GM18951 (cell line): ENCODE measurements at regions not wholly inside any gene's neighbourhood (a gene's known extent, or its start where the extent isn't known, plus 50 kb on each side); places are given as distances from the start of the nearest gene placed in this dataset.

ENCODE experiments used
- POLR2A ChIP-seq: IDR thresholded peaks from 4 replicates; pipeline ENCODE4 v1.6.1; 2011; ENCODE audit warnings: mild to moderate bottlenecking; ENCODE audit not compliant: insufficient read length, insufficient read depth; ENCODE audit errors: extremely low read depth
- in situ Hi-C: fragments of 300-500 bp; cut with MboI; formaldehyde crosslinking; loops from one replicate; pipeline ENCODE4 v1.12.0; 2022; ENCODE audit warnings: low sequenced_read_pairs, mixed read lengths, inconsistent platforms; ENCODE audit not compliant: unreplicated experiment

- TF ChIP-seq POLR2A = no peak
- in situ Hi-C loops = no loop called here
Observed at GRCh38 chr2:181138816-181139215, 158.4 kb downstream of the UBE2E3 start.

- in situ Hi-C loops = no loop called here
- no peak for TF ChIP-seq POLR2A
Observed at GRCh38 chr2:181139831-181140230, 159.4 kb downstream of the UBE2E3 start.

DNA sequence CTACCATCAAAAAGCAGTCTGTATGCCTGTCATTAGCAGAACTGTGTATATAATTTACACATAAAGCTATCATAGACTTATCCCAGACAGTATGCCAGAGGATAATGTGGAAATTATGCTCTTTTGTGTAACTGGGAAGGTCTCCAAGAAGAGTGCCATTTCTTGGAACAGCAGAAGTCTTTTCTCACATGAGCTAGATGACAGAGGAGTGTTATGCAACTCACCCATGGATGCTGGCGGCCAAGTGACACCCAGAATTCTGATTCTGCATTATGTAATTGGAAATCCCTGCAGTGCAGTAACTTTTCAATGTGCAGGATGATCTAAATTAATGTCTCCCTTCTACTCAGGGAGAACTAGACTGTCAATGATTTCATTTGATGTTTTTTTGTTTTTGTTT lies 160.0 kb downstream of the UBE2E3 start:
- in situ Hi-C loops = no loop called here
- TF ChIP-seq POLR2A = no peak

DNA sequence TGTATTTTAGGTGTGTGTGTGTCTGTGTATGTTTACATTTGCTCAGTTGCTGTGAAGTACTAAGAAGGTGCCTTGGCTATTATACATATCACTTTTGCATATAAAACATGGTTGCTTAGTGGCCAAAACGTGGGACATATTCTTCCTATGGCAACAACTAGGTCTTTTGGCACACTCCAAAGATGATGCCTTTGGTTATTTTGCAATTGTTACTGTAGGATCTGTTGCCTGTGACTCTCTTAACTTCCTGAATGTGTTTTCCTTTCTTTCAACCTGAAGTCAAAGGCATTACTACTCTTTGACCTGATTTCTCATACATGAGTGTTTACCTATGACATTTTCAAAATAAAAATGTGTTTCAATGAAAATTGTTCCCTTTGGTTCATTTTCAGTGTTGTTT lies 160.5 kb downstream of the UBE2E3 start:
- in situ Hi-C loops = no loop called here
- no peak for TF ChIP-seq POLR2A

- in situ Hi-C loops = no loop called here
Observed at GRCh38 chr2:181141676-181142075, 161.3 kb downstream of the UBE2E3 start.

DNA sequence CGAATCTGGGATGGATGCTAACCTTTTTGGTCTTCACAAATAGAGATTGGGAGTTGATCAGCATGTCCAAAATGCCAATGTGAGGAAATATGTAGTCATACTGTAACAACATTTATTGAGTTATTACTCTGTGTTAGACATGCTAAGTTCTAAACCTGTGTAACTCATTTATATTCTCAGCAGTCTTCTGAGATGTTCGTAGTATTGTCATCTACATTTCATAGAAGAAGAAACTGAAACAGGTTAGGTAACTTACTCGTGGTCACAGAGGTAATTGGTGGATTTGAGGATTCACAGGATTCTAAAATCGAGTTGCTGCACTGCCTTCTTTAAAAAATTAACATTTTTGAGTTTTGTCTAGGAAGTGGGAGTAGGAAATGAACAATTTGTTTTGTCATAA lies 162.1 kb downstream of the UBE2E3 start:
- in situ Hi-C loops = no loop called here
- TF ChIP-seq POLR2A = no peak

More at GRCh38 chr2:181141676-181142075, 161.3 kb downstream of the UBE2E3 start:
- TF ChIP-seq POLR2A = no peak

DNA sequence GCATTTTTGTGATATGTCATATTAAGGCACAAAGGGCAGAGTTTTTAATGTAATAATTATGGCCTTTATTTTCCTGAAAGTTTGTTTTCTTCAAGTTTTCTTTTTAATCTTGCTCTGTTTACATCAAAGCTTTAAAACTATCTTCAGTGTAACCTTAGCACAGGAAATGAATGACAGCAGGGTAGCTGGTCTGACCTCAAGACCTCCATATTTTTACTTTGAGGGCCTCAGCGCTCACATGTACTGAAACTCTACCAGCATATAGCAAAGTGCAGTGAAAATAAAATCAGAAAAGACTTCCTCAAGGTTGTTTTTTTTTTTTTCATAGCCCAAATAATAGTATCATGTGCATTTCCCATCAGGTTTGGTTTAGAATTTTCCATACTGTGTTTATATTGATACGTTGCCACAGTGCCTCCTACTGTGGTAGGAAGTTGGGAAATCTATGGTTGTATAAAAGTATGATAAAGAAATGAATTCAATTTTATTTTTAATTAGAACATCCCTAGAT lies 163.4 kb downstream of the UBE2E3 start:
- in situ Hi-C loops = no loop called here
- no peak for TF ChIP-seq POLR2A

GRCh38 chr2:181145645-181146044 lies 165.2 kb downstream of the UBE2E3 start:
- no peak for TF ChIP-seq POLR2A
- in situ Hi-C loops = no loop called here

GRCh38 chr2:181146171-181146570 lies 165.8 kb downstream of the UBE2E3 start:
- no peak for TF ChIP-seq POLR2A
- in situ Hi-C loops = no loop called here

DNA sequence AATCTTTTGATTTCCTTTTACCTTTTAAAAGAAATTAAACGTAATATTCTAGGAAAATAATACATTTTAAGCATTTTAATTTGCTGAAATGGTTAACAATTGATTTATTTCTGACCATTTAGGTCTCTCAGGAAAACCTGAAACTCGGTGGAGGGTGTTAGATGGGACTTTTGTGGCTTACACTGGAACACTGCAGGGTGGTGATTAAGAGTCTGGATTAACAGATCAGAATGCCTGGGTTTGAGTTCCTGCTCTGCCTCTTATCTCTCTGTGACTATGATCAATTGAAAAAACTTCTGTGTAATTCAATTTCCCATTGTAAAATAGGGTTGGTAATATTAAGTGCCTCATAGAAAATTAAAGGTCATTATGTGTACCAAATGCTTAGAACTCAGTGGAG lies 168.7 kb downstream of the UBE2E3 start:
- in situ Hi-C loops = no loop called here
- no peak for TF ChIP-seq POLR2A

- in situ Hi-C loops = no loop called here
- TF ChIP-seq POLR2A = no peak
Observed at GRCh38 chr2:181152226-181152625, 171.8 kb downstream of the UBE2E3 start.

GRCh38 chr2:181152701-181153100 lies 172.3 kb downstream of the UBE2E3 start:
- no peak for TF ChIP-seq POLR2A
- in situ Hi-C loops = no loop called here

GRCh38 chr2:181153886-181154285 lies 173.5 kb downstream of the UBE2E3 start:
- TF ChIP-seq POLR2A = no peak
- in situ Hi-C loops = no loop called here

DNA sequence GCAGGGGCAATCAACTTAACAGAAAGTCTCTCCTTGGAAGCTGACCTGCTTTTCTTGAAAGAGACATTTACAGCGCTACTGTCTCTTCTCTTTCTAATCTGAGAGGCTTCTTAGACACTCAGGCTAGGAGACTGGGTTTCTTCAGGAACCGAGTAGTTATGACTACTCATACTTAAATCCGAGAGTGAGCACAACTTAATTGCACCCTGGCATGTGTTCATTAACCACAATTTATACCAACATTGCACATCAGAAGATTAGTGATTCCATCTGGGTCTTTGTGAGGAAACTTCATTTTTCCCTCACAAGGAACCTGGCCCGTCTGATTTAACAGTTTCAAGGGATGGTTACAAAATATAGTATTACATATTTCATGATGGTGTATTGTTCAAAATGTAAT lies 176.9 kb downstream of the UBE2E3 start:
- in situ Hi-C loops = no loop called here

DNA sequence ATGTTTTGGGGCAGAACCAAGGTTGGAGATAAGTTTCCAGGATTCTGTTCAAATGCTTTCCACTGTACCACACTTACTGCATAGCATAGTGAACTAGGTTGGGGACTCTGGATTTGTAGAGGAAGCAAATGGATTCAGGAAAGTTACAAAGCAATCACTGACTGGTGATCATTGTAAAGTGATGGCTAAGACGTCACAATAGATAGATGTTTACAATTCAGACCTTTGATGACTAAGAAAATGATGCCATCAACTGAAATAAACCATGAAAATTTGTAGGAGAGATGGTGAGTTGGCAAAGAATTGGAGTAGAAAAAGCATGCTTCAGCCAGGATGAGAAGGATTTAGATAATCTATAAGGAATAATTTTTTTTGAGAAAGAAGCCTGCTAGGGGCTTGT lies 178.0 kb downstream of the UBE2E3 start:
- in situ Hi-C loops = no loop called here

More for the DNA sequence above, 176.9 kb downstream of the UBE2E3 start:
- no peak for TF ChIP-seq POLR2A

More for the DNA sequence above, 178.0 kb downstream of the UBE2E3 start:
- no peak for TF ChIP-seq POLR2A
